Gastroesophageal sphincter (tissue), 4 donors: ENCODE measurements at regions not wholly inside any gene's neighbourhood (a gene's known extent, or its start where the extent isn't known, plus 50 kb on each side); places are given as distances from the start of the nearest gene placed in this dataset.

Experiments used
- ATAC-seq: fragments of 150-250 bp; one replicate; pipeline ENCODE4 v1.9.1; 2016; ENCODE audit warnings: mild to moderate bottlenecking, moderate library complexity
- H3K27ac ChIP-seq, 4 donors: fragments of 200-600 bp; sonication (generic) in 3 of 4; 1 replicate in 3 of 4; 2 replicates in 1 of 4; pipeline ENCODE4 v1.5.1; 2016 to 2019
- H3K27me3 ChIP-seq: fragments of 200-600 bp; sonication (generic); one replicate; pipeline ENCODE4 v1.5.1; 2019
- H3K36me3 ChIP-seq, 2 donors: fragments of 200-600 bp; sonication (generic); one replicate each; pipeline ENCODE4 v1.5.1; 2019; ENCODE audit warnings: control low read depth in 1 of 2
- H3K4me1 ChIP-seq, 3 donors: fragments of 200-600 bp; sonication (generic); 1 replicate in 2 of 3; 2 replicates in 1 of 3; pipeline ENCODE4 v1.5.1; 2016 to 2019; ENCODE audit warnings: control low read depth in 2 of 3
- H3K4me3 ChIP-seq, 2 donors: fragments of 200-600 bp; sonication (generic); one replicate each; pipeline ENCODE4 v1.5.1; 2019; ENCODE audit warnings: mild to moderate bottlenecking in 1 of 2, moderate library complexity in 1 of 2
- H3K9me3 ChIP-seq, 3 donors: fragments of 200-600 bp; sonication (generic); one replicate each; pipeline ENCODE4 v1.5.1; 2017 to 2019; ENCODE audit warnings: control low read depth in 2 of 3
- CTCF ChIP-seq, 4 experiments: fragments of 200-600 bp in 2 of 4; fragments of 450-650 bp in 2 of 4; sonication (generic) in 1 of 4; IDR thresholded peaks; one replicate each; pipeline ENCODE4 v1.5.1; 2017 to 2019; ENCODE audit warnings: antibody characterized with exemption in 4 of 4, mild to moderate bottlenecking in 2 of 4, moderate library complexity in 2 of 4
- EP300 ChIP-seq: sonication (generic); formaldehyde crosslinking; IDR thresholded peaks from one replicate; pipeline ENCODE4 v1.6.1; 2017; ENCODE audit warnings: antibody characterized with exemption, mild to moderate bottlenecking
- POLR2A ChIP-seq, 2 donors: fragments of 450-650 bp; IDR thresholded peaks; one replicate each; pipeline ENCODE4 v1.6.1; 2017; ENCODE audit warnings: antibody characterized with exemption in 2 of 2, mild to moderate bottlenecking in 2 of 2, moderate library complexity in 1 of 2
- POLR2AphosphoS5 ChIP-seq: sonication (generic); formaldehyde crosslinking; IDR thresholded peaks from one replicate; pipeline ENCODE4 v1.6.1; 2017; ENCODE audit warnings: antibody characterized with exemption
- WGBS, 2 donors: methylation state at CpG; one replicate each; pipeline ENCODE4 v1.1.5; 2018; ENCODE audit warnings: low coverage in 1 of 2; 5-methylcytosine and 5-hydroxymethylcytosine counted together

GRCh38 chr3:127141921-127142730 is 50.8 kb upstream of the PRR23E start:
- 58 to 61% methylated on average over 3 to 13 of the region's 19 CpGs for WGBS, 2 donors

More at GRCh38 chr3:127141921-127142730, 50.8 kb upstream of the PRR23E start:
- TF ChIP-seq POLR2A (IDR thresholded peaks at IDR 0.05) (no peak), CTCF (IDR thresholded peaks at IDR 0.05) (no peak), POLR2AphosphoS5 (no peak), EP300 (no peak)
- Histone ChIP-seq H3K27ac (no peak overlapping the region), H3K4me1 (peaks cover 0 to 12% (median 0%) of the 10 kb centered on the region in 3 donors), H3K36me3 (no peaks in the 10 kb centered on the region), H3K9me3 (no peaks in the 10 kb centered on the region), H3K4me3 (no peak overlapping the region), H3K27me3 (no peaks in the 10 kb centered on the region)
- ATAC-seq = no peak
